ENCODE measurements at regions not wholly inside any gene's neighbourhood (a gene's known extent, or its start where the extent isn't known, plus 50 kb on each side); places are given as distances from the start of the nearest gene placed in this dataset.

- no peak overlapping the region for H3K4me2 ChIP-seq (ENCODE audit: low read length)
- no peaks in the 10 kb centered on the region for H3K36me3 ChIP-seq (ENCODE audit: insufficient read depth, low read length)
- H3K27ac ChIP-seq (ENCODE audit: low read depth, low read length, poor library complexity, severe bottlenecking): no peak overlapping the region
- intact Hi-C loops (cut with micrococcal nuclease; ENCODE audit: unreplicated experiment): no loop called here
- no peaks in the 10 kb centered on the region for H3K9me2 ChIP-seq (ENCODE audit: insufficient read depth, low read length)
- no peaks in the 10 kb centered on the region for H4K20me1 ChIP-seq (ENCODE audit: insufficient read depth, low read length)
- POLR2A ChIA-PET: interaction anchor here (0.6 kb wide), 1 partner anchor 17 kb away, joined by 4 read pairs; no protein-coding TSS in a partner anchor
- DNase-seq (ENCODE audit: low spot score): no peak
- H2AFZ ChIP-seq (ENCODE audit: low read length): no peak overlapping the region
- no peaks in the 10 kb centered on the region for H3K9me3 ChIP-seq (ENCODE audit: low read length)
- H3K4me3 ChIP-seq (ENCODE audit: low read depth, low read length, poor library complexity, severe bottlenecking): no peak overlapping the region
- no peaks in the 10 kb centered on the region for H3K79me2 ChIP-seq (ENCODE audit: insufficient read depth, low read depth, low read length)
- no TSS peak for BruUV-seq (replicated peaks)
- no peaks in the 10 kb centered on the region for H3K4me1 ChIP-seq (ENCODE audit: insufficient read depth, low read length, poor library complexity, severe bottlenecking)
- TF ChIP-seq CTCF (conservative IDR thresholded peaks at IDR 0.05; ENCODE audit: low read length): no peak
- TF ChIP-seq EZH2phosphoT487 (IDR thresholded peaks at IDR 0.05; ENCODE audit: borderline replicate concordance, low read depth, low read length): no peak
- CTCF ChIA-PET (ENCODE audit: unreplicated experiment): no interaction called here
These were observed 72.3 kb upstream of the CNTLN start for GRCh38 chr9:17062497-17062896.

- Histone ChIP-seq H4K20me1 (ENCODE audit: insufficient read depth, low read length) (no peaks in the 10 kb centered on the region), H3K4me1 (ENCODE audit: insufficient read depth, low read length, poor library complexity, severe bottlenecking) (no peaks in the 10 kb centered on the region), H3K4me3 (ENCODE audit: low read depth, low read length, poor library complexity, severe bottlenecking) (no peak overlapping the region), H3K36me3 (ENCODE audit: insufficient read depth, low read length) (no peaks in the 10 kb centered on the region), H3K9me2 (ENCODE audit: insufficient read depth, low read length) (no peaks in the 10 kb centered on the region), H2AFZ (ENCODE audit: low read length) (no peak overlapping the region), H3K27ac (ENCODE audit: low read depth, low read length, poor library complexity, severe bottlenecking) (no peak overlapping the region), H3K9me3 (ENCODE audit: low read length) (no peaks in the 10 kb centered on the region), H3K4me2 (ENCODE audit: low read length) (no peak overlapping the region), H3K79me2 (ENCODE audit: insufficient read depth, low read depth, low read length) (no peaks in the 10 kb centered on the region)
- no peak for TF ChIP-seq CTCF (conservative IDR thresholded peaks at IDR 0.05; ENCODE audit: low read length)
- TF ChIP-seq EZH2phosphoT487 (IDR thresholded peaks at IDR 0.05; ENCODE audit: borderline replicate concordance, low read depth, low read length): no peak
- ChIA-PET CTCF (ENCODE audit: unreplicated experiment) (no interaction called here), POLR2A (no interaction called here)
- no peak for DNase-seq (ENCODE audit: low spot score)
- no TSS peak for BruUV-seq (replicated peaks)
- intact Hi-C loops (cut with micrococcal nuclease; ENCODE audit: unreplicated experiment): no loop called here
These were observed 74.4 kb upstream of the CNTLN start for GRCh38 chr9:17060450-17060849.

- Histone ChIP-seq H3K9me3 (ENCODE audit: low read length) (no peaks in the 10 kb centered on the region), H2AFZ (ENCODE audit: low read length) (no peak overlapping the region), H3K4me1 (ENCODE audit: insufficient read depth, low read length, poor library complexity, severe bottlenecking) (no peaks in the 10 kb centered on the region), H3K36me3 (ENCODE audit: insufficient read depth, low read length) (no peaks in the 10 kb centered on the region), H3K9me2 (ENCODE audit: insufficient read depth, low read length) (no peaks in the 10 kb centered on the region), H4K20me1 (ENCODE audit: insufficient read depth, low read length) (no peaks in the 10 kb centered on the region), H3K79me2 (ENCODE audit: insufficient read depth, low read depth, low read length) (no peaks in the 10 kb centered on the region), H3K27ac (ENCODE audit: low read depth, low read length, poor library complexity, severe bottlenecking) (no peak overlapping the region), H3K4me3 (ENCODE audit: low read depth, low read length, poor library complexity, severe bottlenecking) (no peak overlapping the region), H3K4me2 (ENCODE audit: low read length) (no peak overlapping the region)
- TF ChIP-seq EZH2phosphoT487 (IDR thresholded peaks at IDR 0.05; ENCODE audit: borderline replicate concordance, low read depth, low read length) (no peak), CTCF (conservative IDR thresholded peaks at IDR 0.05; ENCODE audit: low read length) (no peak)
- ChIA-PET CTCF (ENCODE audit: unreplicated experiment) (no interaction called here), POLR2A (no interaction called here)
- no peak for DNase-seq (ENCODE audit: low spot score)
- intact Hi-C loops (cut with micrococcal nuclease; ENCODE audit: unreplicated experiment): no loop called here
- BruUV-seq (replicated peaks): no TSS peak
These were observed 75.4 kb upstream of the CNTLN start for GRCh38 chr9:17059465-17059864.

Measured in OCI-LY7 (cell line).